ENCODE measurements at regions not wholly inside any gene's neighbourhood (a gene's known extent, or its start where the extent isn't known, plus 50 kb on each side); places are given as distances from the start of the nearest gene placed in this dataset.

DNA sequence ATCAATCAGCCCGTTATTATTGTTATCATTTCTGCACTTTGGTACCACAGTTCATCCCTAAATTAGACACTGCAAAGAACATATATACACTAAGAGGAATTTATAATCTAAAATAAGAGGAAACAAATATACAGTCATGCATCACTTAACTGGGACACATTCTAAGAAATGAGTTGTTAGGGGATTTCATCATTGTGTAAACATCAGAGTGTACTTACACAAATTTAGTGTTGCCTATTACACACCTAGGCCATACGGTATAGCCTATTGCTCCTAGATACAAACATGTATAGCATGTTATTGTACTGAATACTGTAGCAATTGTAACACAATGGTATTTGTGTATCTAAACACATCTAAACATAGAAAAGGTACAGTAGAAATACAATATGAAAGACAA is 190.5 kb downstream of the BMP4 start:
- TF ChIP-seq EZH2phosphoT487 (IDR thresholded peaks at IDR 0.05; ENCODE audit: unreplicated experiment) (no peak), EZH2 (IDR thresholded peaks at IDR 0.05; ENCODE audit: low read depth, unreplicated experiment) (no peak), POLR2AphosphoS5 (IDR thresholded peaks at IDR 0.05; ENCODE audit: low read depth) (no peak), STAT1 (IDR thresholded peaks at IDR 0.05; ENCODE audit: unreplicated experiment) (no peak), CREB1 (CRISPR knock-in tag; IDR thresholded peaks at IDR 0.05; ENCODE audit: low read depth) (no peak)
- TF ChIP-seq, protein P1, sequence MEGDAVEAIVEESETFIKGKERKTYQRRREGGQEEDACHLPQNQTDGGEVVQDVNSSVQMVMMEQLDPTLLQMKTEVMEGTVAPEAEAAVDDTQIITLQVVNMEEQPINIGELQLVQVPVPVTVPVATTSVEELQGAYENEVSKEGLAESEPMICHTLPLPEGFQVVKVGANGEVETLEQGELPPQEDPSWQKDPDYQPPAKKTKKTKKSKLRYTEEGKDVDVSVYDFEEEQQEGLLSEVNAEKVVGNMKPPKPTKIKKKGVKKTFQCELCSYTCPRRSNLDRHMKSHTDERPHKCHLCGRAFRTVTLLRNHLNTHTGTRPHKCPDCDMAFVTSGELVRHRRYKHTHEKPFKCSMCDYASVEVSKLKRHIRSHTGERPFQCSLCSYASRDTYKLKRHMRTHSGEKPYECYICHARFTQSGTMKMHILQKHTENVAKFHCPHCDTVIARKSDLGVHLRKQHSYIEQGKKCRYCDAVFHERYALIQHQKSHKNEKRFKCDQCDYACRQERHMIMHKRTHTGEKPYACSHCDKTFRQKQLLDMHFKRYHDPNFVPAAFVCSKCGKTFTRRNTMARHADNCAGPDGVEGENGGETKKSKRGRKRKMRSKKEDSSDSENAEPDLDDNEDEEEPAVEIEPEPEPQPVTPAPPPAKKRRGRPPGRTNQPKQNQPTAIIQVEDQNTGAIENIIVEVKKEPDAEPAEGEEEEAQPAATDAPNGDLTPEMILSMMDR (conservative IDR thresholded peaks at IDR 0.05; ENCODE audit: low read depth in 2 of 2): no peak
- TF ChIP-seq, protein P2, sequence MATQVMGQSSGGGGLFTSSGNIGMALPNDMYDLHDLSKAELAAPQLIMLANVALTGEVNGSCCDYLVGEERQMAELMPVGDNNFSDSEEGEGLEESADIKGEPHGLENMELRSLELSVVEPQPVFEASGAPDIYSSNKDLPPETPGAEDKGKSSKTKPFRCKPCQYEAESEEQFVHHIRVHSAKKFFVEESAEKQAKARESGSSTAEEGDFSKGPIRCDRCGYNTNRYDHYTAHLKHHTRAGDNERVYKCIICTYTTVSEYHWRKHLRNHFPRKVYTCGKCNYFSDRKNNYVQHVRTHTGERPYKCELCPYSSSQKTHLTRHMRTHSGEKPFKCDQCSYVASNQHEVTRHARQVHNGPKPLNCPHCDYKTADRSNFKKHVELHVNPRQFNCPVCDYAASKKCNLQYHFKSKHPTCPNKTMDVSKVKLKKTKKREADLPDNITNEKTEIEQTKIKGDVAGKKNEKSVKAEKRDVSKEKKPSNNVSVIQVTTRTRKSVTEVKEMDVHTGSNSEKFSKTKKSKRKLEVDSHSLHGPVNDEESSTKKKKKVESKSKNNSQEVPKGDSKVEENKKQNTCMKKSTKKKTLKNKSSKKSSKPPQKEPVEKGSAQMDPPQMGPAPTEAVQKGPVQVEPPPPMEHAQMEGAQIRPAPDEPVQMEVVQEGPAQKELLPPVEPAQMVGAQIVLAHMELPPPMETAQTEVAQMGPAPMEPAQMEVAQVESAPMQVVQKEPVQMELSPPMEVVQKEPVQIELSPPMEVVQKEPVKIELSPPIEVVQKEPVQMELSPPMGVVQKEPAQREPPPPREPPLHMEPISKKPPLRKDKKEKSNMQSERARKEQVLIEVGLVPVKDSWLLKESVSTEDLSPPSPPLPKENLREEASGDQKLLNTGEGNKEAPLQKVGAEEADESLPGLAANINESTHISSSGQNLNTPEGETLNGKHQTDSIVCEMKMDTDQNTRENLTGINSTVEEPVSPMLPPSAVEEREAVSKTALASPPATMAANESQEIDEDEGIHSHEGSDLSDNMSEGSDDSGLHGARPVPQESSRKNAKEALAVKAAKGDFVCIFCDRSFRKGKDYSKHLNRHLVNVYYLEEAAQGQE (IDR thresholded peaks at IDR 0.05; ENCODE audit: unreplicated experiment): no peak

Data from GM23338 (cell line).